Lower leg skin (tissue), 3 donors: ENCODE measurements at regions not wholly inside any gene's neighbourhood (a gene's known extent, or its start where the extent isn't known, plus 50 kb on each side); places are given as distances from the start of the nearest gene placed in this dataset.

Experiments
- CTCF ChIP-seq, 3 donors: fragments of 450-650 bp; IDR thresholded peaks; one replicate each; pipeline ENCODE4 v1.5.1; 2016; ENCODE audit warnings: antibody characterized with exemption in 3 of 3, mild to moderate bottlenecking in 3 of 3, moderate library complexity in 2 of 3
- POLR2A ChIP-seq, 2 donors: fragments of 450-650 bp; IDR thresholded peaks; one replicate each; pipeline ENCODE4 v1.6.1; 2016 to 2017; ENCODE audit warnings: antibody characterized with exemption in 2 of 2, mild to moderate bottlenecking in 1 of 2, moderate library complexity in 1 of 2

GRCh38 chrX:63404332-63404731 lies 53.2 kb upstream of the SPIN4 start:
- TF ChIP-seq CTCF (IDR thresholded peaks at IDR 0.05): no peak
- no peak for TF ChIP-seq POLR2A (IDR thresholded peaks at IDR 0.05)
